ENCODE measurements at regions not wholly inside any gene's neighbourhood (a gene's known extent, or its start where the extent isn't known, plus 50 kb on each side); places are given as distances from the start of the nearest gene placed in this dataset.

GRCh38 chr21:36564647-36565046 lies 84.7 kb upstream of the CLDN14 start:
- Histone ChIP-seq H3K4me3 (ENCODE audit: low read depth in 1 of 2, low read length in 1 of 2) (no peak overlapping the region), H3K9me3 (no peaks in the 10 kb centered on the region), H3K27ac (no peak overlapping the region), H3K4me1 (ENCODE audit: control insufficient read depth in 1 of 2, insufficient read depth in 1 of 2, low read depth in 1 of 2, low read length in 1 of 2) (no peaks in the 10 kb centered on the region), H3K27me3 (no peaks in the 10 kb centered on the region), H3K36me3 (no peaks in the 10 kb centered on the region)
- TF ChIP-seq, protein P1, sequence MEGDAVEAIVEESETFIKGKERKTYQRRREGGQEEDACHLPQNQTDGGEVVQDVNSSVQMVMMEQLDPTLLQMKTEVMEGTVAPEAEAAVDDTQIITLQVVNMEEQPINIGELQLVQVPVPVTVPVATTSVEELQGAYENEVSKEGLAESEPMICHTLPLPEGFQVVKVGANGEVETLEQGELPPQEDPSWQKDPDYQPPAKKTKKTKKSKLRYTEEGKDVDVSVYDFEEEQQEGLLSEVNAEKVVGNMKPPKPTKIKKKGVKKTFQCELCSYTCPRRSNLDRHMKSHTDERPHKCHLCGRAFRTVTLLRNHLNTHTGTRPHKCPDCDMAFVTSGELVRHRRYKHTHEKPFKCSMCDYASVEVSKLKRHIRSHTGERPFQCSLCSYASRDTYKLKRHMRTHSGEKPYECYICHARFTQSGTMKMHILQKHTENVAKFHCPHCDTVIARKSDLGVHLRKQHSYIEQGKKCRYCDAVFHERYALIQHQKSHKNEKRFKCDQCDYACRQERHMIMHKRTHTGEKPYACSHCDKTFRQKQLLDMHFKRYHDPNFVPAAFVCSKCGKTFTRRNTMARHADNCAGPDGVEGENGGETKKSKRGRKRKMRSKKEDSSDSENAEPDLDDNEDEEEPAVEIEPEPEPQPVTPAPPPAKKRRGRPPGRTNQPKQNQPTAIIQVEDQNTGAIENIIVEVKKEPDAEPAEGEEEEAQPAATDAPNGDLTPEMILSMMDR (IDR thresholded peaks at IDR 0.05), result no peak

GRCh38 chr21:36565540-36565939 lies 85.6 kb upstream of the CLDN14 start:
- H3K27ac ChIP-seq, result no peak overlapping the region
- TF ChIP-seq, protein P1 (IDR thresholded peaks at IDR 0.05), result no peak
- no peaks in the 10 kb centered on the region for H3K36me3 ChIP-seq
- H3K27me3 ChIP-seq, result no peaks in the 10 kb centered on the region
- H3K4me1 ChIP-seq (ENCODE audit: control insufficient read depth in 1 of 2, insufficient read depth in 1 of 2, low read depth in 1 of 2, low read length in 1 of 2), result no peaks in the 10 kb centered on the region
- H3K4me3 ChIP-seq (ENCODE audit: low read depth in 1 of 2, low read length in 1 of 2), result no peak overlapping the region
- no peaks in the 10 kb centered on the region for H3K9me3 ChIP-seq

- H3K27ac ChIP-seq, result no peak overlapping the region
- H3K4me1 ChIP-seq (ENCODE audit: control insufficient read depth in 1 of 2, insufficient read depth in 1 of 2, low read depth in 1 of 2, low read length in 1 of 2), result no peaks in the 10 kb centered on the region
- no peak overlapping the region for H3K4me3 ChIP-seq (ENCODE audit: low read depth in 1 of 2, low read length in 1 of 2)
- TF ChIP-seq, protein P1 (IDR thresholded peaks at IDR 0.05), result no peak
- H3K27me3 ChIP-seq, result peaks cover 3% of the 10 kb centered on the region
- no peaks in the 10 kb centered on the region for H3K9me3 ChIP-seq
- no peaks in the 10 kb centered on the region for H3K36me3 ChIP-seq
Observed at GRCh38 chr21:36566644-36567043, 86.7 kb upstream of the CLDN14 start.

GRCh38 chr21:36567216-36567885 lies 87.4 kb upstream of the CLDN14 start:
- no peaks in the 10 kb centered on the region for H3K4me1 ChIP-seq (ENCODE audit: control insufficient read depth in 1 of 2, insufficient read depth in 1 of 2, low read depth in 1 of 2, low read length in 1 of 2)

DNA sequence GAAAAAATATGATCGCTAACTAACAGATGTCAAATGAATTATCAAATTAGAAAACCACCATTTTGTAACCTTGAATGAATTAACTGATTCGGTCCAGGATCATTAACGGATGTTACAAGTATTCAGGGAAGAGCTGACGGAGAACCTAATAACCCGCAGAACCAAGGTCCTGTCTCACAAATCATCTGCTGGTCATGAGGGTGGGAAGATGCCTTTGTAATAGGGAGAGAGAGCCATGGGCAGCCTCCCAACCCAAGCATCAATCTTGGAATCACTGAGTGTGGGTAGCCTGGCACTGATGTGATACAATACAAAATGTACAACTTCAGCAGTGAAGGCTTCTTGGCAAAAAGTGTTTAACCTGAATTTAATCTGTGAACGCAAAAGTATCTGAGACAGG lies 89.6 kb upstream of the CLDN14 start:
- H3K27ac ChIP-seq, result no peak overlapping the region
- peaks cover 3% of the 10 kb centered on the region for H3K27me3 ChIP-seq

More at GRCh38 chr21:36567216-36567885, 87.4 kb upstream of the CLDN14 start:
- Histone ChIP-seq H3K36me3 (no peaks in the 10 kb centered on the region), H3K27me3 (peaks cover 3% of the 10 kb centered on the region), H3K27ac (no peak overlapping the region), H3K4me3 (ENCODE audit: low read depth in 1 of 2, low read length in 1 of 2) (no peak overlapping the region), H3K9me3 (no peaks in the 10 kb centered on the region)
- TF ChIP-seq, protein P1 (IDR thresholded peaks at IDR 0.05), result no peak

More for the DNA sequence above, 89.6 kb upstream of the CLDN14 start:
- Histone ChIP-seq H3K4me1 (ENCODE audit: control insufficient read depth in 1 of 2, insufficient read depth in 1 of 2, low read depth in 1 of 2, low read length in 1 of 2) (no peaks in the 10 kb centered on the region), H3K4me3 (ENCODE audit: low read depth in 1 of 2, low read length in 1 of 2) (no peak overlapping the region), H3K9me3 (no peaks in the 10 kb centered on the region), H3K36me3 (no peaks in the 10 kb centered on the region)
- TF ChIP-seq, protein P1 (IDR thresholded peaks at IDR 0.05), result no peak
